HUDEP-2 (cell line): ENCODE measurements at regions not wholly inside any gene's neighbourhood (a gene's known extent, or its start where the extent isn't known, plus 50 kb on each side); places are given as distances from the start of the nearest gene placed in this dataset.

Source experiments
- DNase-seq, 76 experiments: peaks; one replicate each; lab custom pipeline; 2025; ENCODE audit not compliant: unreplicated experiment in 76 of 76; lab: John Stamatoyannopoulos, UW

GRCh38 chr7:18434171-18434570, 61.4 kb upstream of the HDAC9 start:
- no peak for DNase-seq

DNA sequence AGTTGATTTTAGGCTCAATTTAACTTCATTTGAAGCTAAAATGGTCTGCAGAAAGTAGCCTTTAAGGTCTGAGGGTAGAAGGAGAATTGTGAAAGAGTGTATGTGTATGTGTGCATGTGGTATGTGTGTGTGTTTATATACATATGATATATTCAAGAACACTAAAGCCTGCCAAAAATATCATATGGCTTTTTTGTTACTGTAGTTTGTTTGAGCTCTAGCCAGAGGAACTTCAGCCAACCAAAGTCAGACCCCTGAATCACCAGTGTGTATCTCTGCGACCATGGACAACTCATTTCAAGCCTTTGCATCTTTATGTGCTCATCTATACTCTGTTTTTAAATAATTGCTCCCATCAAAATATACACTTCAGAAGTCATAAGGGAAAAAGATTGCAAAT, 58.4 kb upstream of the HDAC9 start:
- DNase-seq, result no peak

- DNase-seq, result no peak
Observed at GRCh38 chr7:18440934-18441333, 54.6 kb upstream of the HDAC9 start.

DNA sequence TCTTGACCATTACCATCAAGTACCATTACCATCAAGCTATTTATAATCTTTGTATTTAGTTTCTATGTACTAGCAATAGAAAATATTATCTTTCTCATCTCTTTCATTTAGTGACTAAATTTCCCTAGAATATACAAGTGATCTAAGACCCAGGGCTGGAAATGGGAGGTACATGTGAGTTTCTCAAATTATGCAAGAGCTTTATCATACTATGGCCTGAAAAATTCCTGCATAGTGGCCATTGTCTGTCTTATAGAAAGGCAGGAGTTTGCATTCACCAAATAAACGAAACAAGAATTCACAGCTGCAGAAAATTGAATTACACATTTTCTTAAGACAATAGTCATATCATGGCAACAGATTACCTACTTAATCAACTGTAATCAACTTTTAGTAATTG, 50.7 kb upstream of the HDAC9 start:
- no peak for DNase-seq

DNA sequence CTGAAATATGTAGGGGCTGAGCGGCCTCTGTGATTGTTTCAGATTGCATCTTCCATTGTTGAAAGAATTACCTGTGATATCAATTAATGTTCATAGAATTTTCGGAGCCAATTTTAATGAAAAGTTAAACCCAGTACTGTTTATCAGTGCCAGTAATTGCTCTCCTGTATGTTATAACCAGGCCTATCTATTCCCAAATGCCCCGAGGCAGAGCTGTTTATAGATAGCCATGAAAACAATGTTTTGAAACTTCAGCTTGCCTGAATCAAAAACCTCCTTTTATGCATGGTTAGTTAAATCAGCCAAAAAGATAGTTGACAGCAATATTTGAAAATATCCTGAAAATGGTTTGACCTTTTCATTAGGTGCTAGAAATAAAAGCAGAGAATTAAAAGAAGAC, 50.1 kb upstream of the HDAC9 start:
- no peak for DNase-seq
